GM21367 (cell line): ENCODE measurements at regions not wholly inside any gene's neighbourhood (a gene's known extent, or its start where the extent isn't known, plus 50 kb on each side); places are given as distances from the start of the nearest gene placed in this dataset.

ENCODE experiments used
- ATAC-seq: cut with Tn5 transposase; IDR thresholded peaks from one replicate; pipeline ENCODE4 v1.9.1; 2021; ENCODE audit not compliant: unreplicated experiment

GRCh38 chr9:107161338-107161737 is 121.7 kb upstream of the RAD23B start:
- no peak for ATAC-seq

- no peak for ATAC-seq
Measured at GRCh38 chr9:107163370-107163769, 119.7 kb upstream of the RAD23B start.

GRCh38 chr9:107169796-107170195 is 113.3 kb upstream of the RAD23B start:
- no peak for ATAC-seq

- ATAC-seq, result no peak
Measured at GRCh38 chr9:107170801-107171200, 112.3 kb upstream of the RAD23B start.

- ATAC-seq, result peak; percentile 69
Measured at GRCh38 chr9:107172160-107172978, 110.7 kb upstream of the RAD23B start.

GRCh38 chr9:107172979-107173347 is 110.1 kb upstream of the RAD23B start:
- ATAC-seq, result no peak

GRCh38 chr9:107173422-107174180 is 109.5 kb upstream of the RAD23B start:
- no peak for ATAC-seq

GRCh38 chr9:107174441-107174840 is 108.6 kb upstream of the RAD23B start:
- ATAC-seq, result no peak

- ATAC-seq, result no peak
Measured at GRCh38 chr9:107175041-107175440, 108.0 kb upstream of the RAD23B start.

GRCh38 chr9:107175816-107176435 is 107.2 kb upstream of the RAD23B start:
- ATAC-seq, result no peak

GRCh38 chr9:107176436-107177151 is 106.5 kb upstream of the RAD23B start:
- ATAC-seq, result no peak

- no peak for ATAC-seq
Measured at GRCh38 chr9:107177243-107177839, 105.7 kb upstream of the RAD23B start.

GRCh38 chr9:107177857-107178256 is 105.2 kb upstream of the RAD23B start:
- no peak for ATAC-seq

GRCh38 chr9:107178293-107178692 is 104.8 kb upstream of the RAD23B start:
- no peak for ATAC-seq

GRCh38 chr9:107180206-107180605 is 102.9 kb upstream of the RAD23B start:
- no peak for ATAC-seq

- ATAC-seq, result no peak
Measured at GRCh38 chr9:107183176-107183575, 99.9 kb upstream of the RAD23B start.

GRCh38 chr9:107188376-107188775 is 94.7 kb upstream of the RAD23B start:
- no peak for ATAC-seq

- ATAC-seq, result no peak
Measured at GRCh38 chr9:107190061-107190935, 92.8 kb upstream of the RAD23B start.

- no peak for ATAC-seq
Measured at GRCh38 chr9:107190936-107191290, 92.2 kb upstream of the RAD23B start.

GRCh38 chr9:107193251-107193650 is 89.8 kb upstream of the RAD23B start:
- no peak for ATAC-seq
